Small intestine (tissue), 7 donors: ENCODE measurements at regions not wholly inside any gene's neighbourhood (a gene's known extent, or its start where the extent isn't known, plus 50 kb on each side); places are given as distances from the start of the nearest gene placed in this dataset.

Experiments used
- DNase-seq, 2 donors: peaks; one replicate each; pipeline versions ENCODE4 v3.0.0 to v3.0.0-alpha.2; 2013
- FAIRE-seq: peaks from 2 replicates; lab custom pipeline; 2012; peaks lifted over from hg19 to GRCh38; lab: Jason Lieb, UNC
- H3K27ac ChIP-seq, 3 donors: one replicate each; pipeline ENCODE4 v1.5.1; 2013; ENCODE audit warnings: low read length in 2 of 3, mild to moderate bottlenecking in 2 of 3, control low read depth in 1 of 3, inconsistent platforms in 1 of 3, low read depth in 1 of 3, moderate library complexity in 1 of 3
- H3K27me3 ChIP-seq, 3 donors: one replicate each; pipeline ENCODE4 v1.6.1; 2013; ENCODE audit warnings: low read length in 3 of 3, inconsistent platforms in 1 of 3; ENCODE audit not compliant: control insufficient read depth in 3 of 3, insufficient read depth in 3 of 3
- H3K36me3 ChIP-seq, 3 donors: one replicate each; pipeline ENCODE4 v1.6.1; 2013; ENCODE audit warnings: low read length in 3 of 3, inconsistent platforms in 1 of 3, low read depth in 1 of 3, mild to moderate bottlenecking in 1 of 3, moderate library complexity in 1 of 3; ENCODE audit not compliant: control insufficient read depth in 3 of 3, insufficient read depth in 2 of 3
- H3K4me1 ChIP-seq, 3 donors: one replicate each; pipeline ENCODE4 v1.6.1; 2013; ENCODE audit warnings: low read length in 2 of 3, inconsistent platforms in 1 of 3, low read depth in 1 of 3, mild to moderate bottlenecking in 1 of 3, moderate library complexity in 1 of 3; ENCODE audit not compliant: control insufficient read depth in 3 of 3, insufficient read depth in 2 of 3
- H3K4me3 ChIP-seq, 3 donors: one replicate each; pipeline ENCODE4 v1.5.1; 2013; ENCODE audit warnings: low read length in 3 of 3, control low read depth in 1 of 3, inconsistent platforms in 1 of 3, low read depth in 1 of 3, mild to moderate bottlenecking in 1 of 3, moderate library complexity in 1 of 3
- H3K9me3 ChIP-seq, 2 donors: one replicate each; pipeline ENCODE4 v1.6.1; 2013; ENCODE audit warnings: low read depth in 1 of 2, low read length in 1 of 2; ENCODE audit not compliant: control insufficient read depth in 2 of 2, insufficient read depth in 1 of 2
- WGBS, 3 donors: extraction: QIAGEN DNeasy Blood & Tissue Kit; methylation state at CpG; one replicate each; pipeline ENCODE4 v1.1.7; 2013; 5-methylcytosine and 5-hydroxymethylcytosine counted together
- donor health status: healthy with polysubstance abuse.
- donor health status: control.
- donor health status: control.
- donor health status: Bipolar disorder and iron deficiency.
- donor health status: healthy.

- peaks cover 0 to 17% (median 2%) of the 10 kb centered on the region in 3 donors for H3K4me1 ChIP-seq
- DNase-seq (no peak), FAIRE-seq (no peak)
- H3K27ac ChIP-seq = no peak overlapping the region
- no peaks in the 10 kb centered on the region for H3K27me3 ChIP-seq
- no peaks in the 10 kb centered on the region for H3K9me3 ChIP-seq
- no peak overlapping the region for H3K4me3 ChIP-seq
- WGBS, 3 donors = 64 to 86% (median 71%) methylated on average over 3 of the region's 3 CpGs
- H3K36me3 ChIP-seq = no peaks in the 10 kb centered on the region
Measured at GRCh38 chr5:145161391-145161790, 673.8 kb downstream of the PRELID2 start.

GRCh38 chr5:145160679-145161078, 674.5 kb downstream of the PRELID2 start:
- no peaks in the 10 kb centered on the region for H3K27me3 ChIP-seq
- FAIRE-seq = no peak

DNA sequence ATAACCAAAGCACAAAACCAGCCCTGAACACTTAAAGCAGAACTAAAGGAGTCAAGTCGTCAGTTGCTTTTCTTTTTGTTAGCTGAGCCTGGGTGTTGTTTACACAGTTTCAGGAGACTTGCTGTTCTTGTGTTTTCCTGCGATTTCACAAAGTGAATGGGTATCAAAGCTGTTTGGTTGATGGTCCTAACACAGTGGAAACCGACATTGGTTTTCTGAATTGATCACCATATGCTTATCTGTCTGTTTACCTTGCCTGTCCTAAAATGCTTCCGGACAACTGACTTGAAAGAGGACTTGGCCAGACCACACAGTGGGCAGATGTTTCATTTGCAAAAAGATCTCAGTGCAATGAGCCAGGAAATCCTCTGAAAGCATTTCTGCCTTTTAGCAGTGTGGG, 676.4 kb downstream of the PRELID2 start:
- DNase-seq (no peak), FAIRE-seq (no peak)
- no peak overlapping the region for H3K27ac ChIP-seq
- no peaks in the 10 kb centered on the region for H3K9me3 ChIP-seq
- peaks cover 0 to 8% (median 2%) of the 10 kb centered on the region in 3 donors for H3K4me1 ChIP-seq
- H3K27me3 ChIP-seq = no peaks in the 10 kb centered on the region
- WGBS, 3 donors = 43 to 74% (median 67%) methylated on average over 4 of the region's 4 CpGs
- no peaks in the 10 kb centered on the region for H3K36me3 ChIP-seq
- H3K4me3 ChIP-seq = no peak overlapping the region

More at GRCh38 chr5:145160679-145161078, 674.5 kb downstream of the PRELID2 start:
- no peak for DNase-seq
- H3K4me3 ChIP-seq = no peak overlapping the region
- no peaks in the 10 kb centered on the region for H3K36me3 ChIP-seq
- no peak overlapping the region for H3K27ac ChIP-seq
- 68 to 79% (median 74%) methylated on average over 4 of the region's 4 CpGs for WGBS, 3 donors
- H3K4me1 ChIP-seq = peaks cover 0 to 17% (median 2%) of the 10 kb centered on the region in 3 donors
- no peaks in the 10 kb centered on the region for H3K9me3 ChIP-seq

DNA sequence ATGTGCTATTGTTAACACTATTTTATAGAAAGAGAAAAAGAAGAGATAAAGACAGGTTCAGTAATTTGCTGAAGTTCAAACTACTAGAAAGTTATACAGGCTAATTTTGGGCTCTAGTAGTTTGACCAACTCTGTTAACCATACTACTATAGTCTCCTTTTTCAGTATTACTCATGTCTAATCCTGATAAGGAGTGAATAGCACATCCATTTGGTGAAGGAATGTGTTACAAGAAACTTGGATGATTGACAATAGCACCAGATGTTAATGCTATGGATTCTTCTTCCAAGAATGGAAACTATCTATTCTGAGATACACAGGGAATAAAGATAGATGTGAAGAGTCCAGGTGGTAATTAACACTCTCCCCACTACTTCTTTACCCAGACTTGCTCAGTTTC, 677.3 kb downstream of the PRELID2 start:
- no peak for DNase-seq
- no peak overlapping the region for H3K4me3 ChIP-seq
- H3K4me1 ChIP-seq = peaks cover 0 to 3% (median 2%) of the 10 kb centered on the region in 3 donors
- no peaks in the 10 kb centered on the region for H3K9me3 ChIP-seq
- FAIRE-seq = no peak
- H3K27me3 ChIP-seq = no peaks in the 10 kb centered on the region
- no peaks in the 10 kb centered on the region for H3K36me3 ChIP-seq
- H3K27ac ChIP-seq = no peak overlapping the region

- no peaks in the 10 kb centered on the region for H3K36me3 ChIP-seq
- H3K4me3 ChIP-seq = no peak overlapping the region
- no peaks in the 10 kb centered on the region for H3K9me3 ChIP-seq
- no peaks in the 10 kb centered on the region for H3K4me1 ChIP-seq
- no peak for FAIRE-seq
- no peak overlapping the region for H3K27ac ChIP-seq
- no peak for DNase-seq
- H3K27me3 ChIP-seq = no peaks in the 10 kb centered on the region
- 74 to 89% (median 75%) methylated on average over 1 of the region's 1 CpG for WGBS, 3 donors
Measured at GRCh38 chr5:145141534-145141933, 693.6 kb downstream of the PRELID2 start.

DNA sequence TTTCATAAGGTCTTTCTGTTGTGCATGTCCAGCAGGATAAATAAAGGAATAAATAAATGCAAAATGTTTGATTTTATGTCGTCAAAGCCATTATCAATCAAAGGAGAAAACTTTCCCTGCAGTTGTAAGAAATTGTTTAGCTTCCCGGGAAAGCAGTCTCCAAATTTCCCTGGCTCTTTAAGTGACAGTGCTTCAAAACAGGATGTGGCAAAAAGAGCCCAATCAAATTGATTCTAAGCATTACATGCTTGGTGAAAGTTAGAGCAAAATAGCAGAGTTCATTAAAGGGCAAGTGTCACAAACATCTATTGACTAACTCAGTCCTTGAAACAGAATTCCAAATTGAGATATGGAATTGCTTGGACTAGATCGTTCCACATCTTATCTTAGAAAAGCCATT, 704.1 kb downstream of the PRELID2 start:
- no peaks in the 10 kb centered on the region for H3K4me1 ChIP-seq
- H3K27ac ChIP-seq = no peak overlapping the region
- FAIRE-seq = no peak
- H3K27me3 ChIP-seq = no peaks in the 10 kb centered on the region
- H3K4me3 ChIP-seq = no peak overlapping the region
- H3K36me3 ChIP-seq = no peaks in the 10 kb centered on the region
- H3K9me3 ChIP-seq = no peaks in the 10 kb centered on the region
- 31 to 34% (median 33%) methylated on average over 3 of the region's 3 CpGs for WGBS, 3 donors
- no peak for DNase-seq

- Histone ChIP-seq H3K27me3 (no peaks in the 10 kb centered on the region), H3K9me3 (no peaks in the 10 kb centered on the region), H3K4me3 (no peak overlapping the region), H3K36me3 (no peaks in the 10 kb centered on the region), H3K27ac (no peak overlapping the region), H3K4me1 (no peaks in the 10 kb centered on the region)
- FAIRE-seq (no peak), DNase-seq (no peak)
- WGBS, 3 donors = 81 to 93% (median 87%) methylated on average over 5 of the region's 5 CpGs
Measured at GRCh38 chr5:145129797-145130196, 705.3 kb downstream of the PRELID2 start.

- no peaks in the 10 kb centered on the region for H3K9me3 ChIP-seq
- no peaks in the 10 kb centered on the region for H3K4me1 ChIP-seq
- H3K27me3 ChIP-seq = no peaks in the 10 kb centered on the region
- FAIRE-seq (no peak), DNase-seq (no peak)
- H3K27ac ChIP-seq = no peak overlapping the region
- 57 to 71% (median 61%) methylated on average over 3 of the region's 3 CpGs for WGBS, 3 donors
- no peaks in the 10 kb centered on the region for H3K36me3 ChIP-seq
- H3K4me3 ChIP-seq = no peak overlapping the region
Measured at GRCh38 chr5:145124806-145125205, 710.3 kb downstream of the PRELID2 start.

GRCh38 chr5:145118611-145119010, 716.5 kb downstream of the PRELID2 start:
- WGBS, 3 donors = 79 to 92% (median 90%) methylated on average over 2 of the region's 2 CpGs
- no peak overlapping the region for H3K27ac ChIP-seq
- FAIRE-seq (no peak), DNase-seq (no peak)
- H3K36me3 ChIP-seq = no peaks in the 10 kb centered on the region
- no peak overlapping the region for H3K4me3 ChIP-seq
- no peaks in the 10 kb centered on the region for H3K27me3 ChIP-seq
- no peaks in the 10 kb centered on the region for H3K4me1 ChIP-seq
- no peaks in the 10 kb centered on the region for H3K9me3 ChIP-seq
